ENCODE measurements at regions not wholly inside any gene's neighbourhood (a gene's known extent, or its start where the extent isn't known, plus 50 kb on each side); places are given as distances from the start of the nearest gene placed in this dataset.

DNA sequence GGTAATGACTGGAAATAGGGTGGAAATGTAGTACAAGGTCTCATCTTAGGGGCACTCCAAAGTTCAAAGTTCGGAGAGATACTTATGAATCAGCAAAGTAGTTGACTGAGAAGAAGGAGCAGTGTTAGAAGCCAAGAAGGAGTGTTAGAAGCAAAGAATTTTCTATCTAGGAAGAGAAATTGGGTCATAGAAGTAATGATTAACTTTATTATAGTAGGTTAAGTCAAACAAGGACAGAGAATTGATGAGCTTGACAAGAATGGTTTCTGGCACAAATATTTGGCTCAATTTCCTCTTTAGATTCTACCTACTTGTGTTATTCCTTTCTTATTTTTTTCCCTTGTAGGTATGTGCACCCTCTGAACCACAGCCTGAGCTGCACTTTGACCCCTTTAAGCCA, 810.5 kb upstream of the LRFN5 start:
- TF ChIP-seq, protein P1, sequence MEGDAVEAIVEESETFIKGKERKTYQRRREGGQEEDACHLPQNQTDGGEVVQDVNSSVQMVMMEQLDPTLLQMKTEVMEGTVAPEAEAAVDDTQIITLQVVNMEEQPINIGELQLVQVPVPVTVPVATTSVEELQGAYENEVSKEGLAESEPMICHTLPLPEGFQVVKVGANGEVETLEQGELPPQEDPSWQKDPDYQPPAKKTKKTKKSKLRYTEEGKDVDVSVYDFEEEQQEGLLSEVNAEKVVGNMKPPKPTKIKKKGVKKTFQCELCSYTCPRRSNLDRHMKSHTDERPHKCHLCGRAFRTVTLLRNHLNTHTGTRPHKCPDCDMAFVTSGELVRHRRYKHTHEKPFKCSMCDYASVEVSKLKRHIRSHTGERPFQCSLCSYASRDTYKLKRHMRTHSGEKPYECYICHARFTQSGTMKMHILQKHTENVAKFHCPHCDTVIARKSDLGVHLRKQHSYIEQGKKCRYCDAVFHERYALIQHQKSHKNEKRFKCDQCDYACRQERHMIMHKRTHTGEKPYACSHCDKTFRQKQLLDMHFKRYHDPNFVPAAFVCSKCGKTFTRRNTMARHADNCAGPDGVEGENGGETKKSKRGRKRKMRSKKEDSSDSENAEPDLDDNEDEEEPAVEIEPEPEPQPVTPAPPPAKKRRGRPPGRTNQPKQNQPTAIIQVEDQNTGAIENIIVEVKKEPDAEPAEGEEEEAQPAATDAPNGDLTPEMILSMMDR (IDR thresholded peaks at IDR 0.05 in 8 of 11, conservative IDR thresholded peaks at IDR 0.05 in 3 of 11) = no peak
- TF ChIP-seq POLR2A (IDR thresholded peaks at IDR 0.05) = no peak
